Fibroblast of peridontal ligament (primary cell): ENCODE measurements at regions not wholly inside any gene's neighbourhood (a gene's known extent, or its start where the extent isn't known, plus 50 kb on each side); places are given as distances from the start of the nearest gene placed in this dataset.

Experiments used
- DNase-seq: peaks from one replicate; pipeline ENCODE4 v3.0.0-alpha.2; 2010; ENCODE audit errors: extremely low read depth

- no peak for DNase-seq
Observed at GRCh38 chr13:111642156-111642767, 321.8 kb downstream of the TEX29 start.

GRCh38 chr13:111644750-111645149 lies 324.3 kb downstream of the TEX29 start:
- DNase-seq = no peak

GRCh38 chr13:111645198-111645597 lies 324.8 kb downstream of the TEX29 start:
- no peak for DNase-seq

- no peak for DNase-seq
Observed at GRCh38 chr13:111645598-111646455, 325.4 kb downstream of the TEX29 start.

GRCh38 chr13:111646456-111646855 lies 326.0 kb downstream of the TEX29 start:
- no peak for DNase-seq

GRCh38 chr13:111648885-111649284 lies 328.4 kb downstream of the TEX29 start:
- DNase-seq = no peak

- no peak for DNase-seq
Observed at GRCh38 chr13:111650626-111651025, 330.2 kb downstream of the TEX29 start.

GRCh38 chr13:111652676-111653075 lies 332.2 kb downstream of the TEX29 start:
- DNase-seq = no peak

GRCh38 chr13:111654531-111654930 lies 334.1 kb downstream of the TEX29 start:
- DNase-seq = no peak

- DNase-seq = no peak
Observed at GRCh38 chr13:111656439-111656838, 336.0 kb downstream of the TEX29 start.

- no peak for DNase-seq
Observed at GRCh38 chr13:111657013-111657412, 336.6 kb downstream of the TEX29 start.

- DNase-seq = no peak
Observed at GRCh38 chr13:111658145-111659100, 338.0 kb downstream of the TEX29 start.

- DNase-seq = no peak
Observed at GRCh38 chr13:111659219-111659775, 338.9 kb downstream of the TEX29 start.

GRCh38 chr13:111659842-111660241 lies 339.4 kb downstream of the TEX29 start:
- DNase-seq = no peak

- no peak for DNase-seq
Observed at GRCh38 chr13:111661052-111661451, 340.6 kb downstream of the TEX29 start.

GRCh38 chr13:111661776-111662175 lies 341.3 kb downstream of the TEX29 start:
- DNase-seq = no peak

GRCh38 chr13:111662451-111662850 lies 342.0 kb downstream of the TEX29 start:
- DNase-seq = no peak

- DNase-seq = no peak
Observed at GRCh38 chr13:111662895-111663294, 342.5 kb downstream of the TEX29 start.

GRCh38 chr13:111663505-111663904 lies 343.1 kb downstream of the TEX29 start:
- DNase-seq = no peak

- DNase-seq = no peak
Observed at GRCh38 chr13:111663953-111664421, 343.5 kb downstream of the TEX29 start.

GRCh38 chr13:111664696-111665095 lies 344.3 kb downstream of the TEX29 start:
- DNase-seq = no peak

GRCh38 chr13:111665691-111666095 lies 345.3 kb downstream of the TEX29 start:
- no peak for DNase-seq
